Right renal cortex interstitium (tissue), 3 donors: ENCODE measurements at regions not wholly inside any gene's neighbourhood (a gene's known extent, or its start where the extent isn't known, plus 50 kb on each side); places are given as distances from the start of the nearest gene placed in this dataset.

Experiments used
- DNase-seq, 3 donors: peaks; one replicate each; pipeline ENCODE4 v3.0.0-alpha.2; 2013; ENCODE audit warnings: low read depth in 3 of 3, low spot score in 2 of 3

DNA sequence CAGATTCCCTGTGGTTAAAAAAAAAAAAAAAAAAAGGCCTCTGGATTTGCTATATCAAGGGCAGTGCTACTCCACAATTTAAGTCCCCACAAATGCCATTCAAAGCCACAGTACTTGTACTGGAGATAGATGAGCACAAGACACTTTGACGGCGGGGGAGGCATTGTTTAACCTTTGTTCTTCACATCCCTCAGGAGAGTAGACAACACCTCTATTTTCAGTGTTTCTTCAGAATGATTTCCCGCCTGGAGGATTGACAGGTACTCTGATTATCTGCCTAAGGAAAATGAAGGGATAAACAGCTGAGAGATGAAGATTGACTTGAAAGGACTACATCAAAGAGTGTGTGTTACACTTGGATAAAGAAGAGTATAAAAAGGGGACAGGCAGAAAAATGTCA is 58.7 kb downstream of the OTOL1 start:
- no peak for DNase-seq

DNA sequence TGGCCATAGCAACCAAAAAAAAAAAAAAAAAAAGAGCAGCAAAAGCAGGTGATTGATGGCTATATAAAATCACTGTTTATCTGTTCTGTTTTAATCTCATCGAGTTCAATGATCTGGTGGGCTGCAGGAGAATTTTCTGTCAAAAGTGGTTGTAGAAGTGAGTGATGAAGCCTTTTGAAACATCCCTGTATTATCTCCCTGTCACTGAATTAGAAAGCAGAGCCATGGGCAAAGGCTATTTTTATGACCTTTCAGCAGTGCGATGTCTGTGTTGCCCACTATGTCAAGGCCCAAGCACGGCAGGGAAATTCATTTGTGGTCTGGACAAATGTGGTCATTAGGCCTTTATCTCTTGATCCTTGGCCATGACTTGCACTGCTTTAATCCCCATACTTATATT is 59.9 kb downstream of the OTOL1 start:
- no peak for DNase-seq

DNA sequence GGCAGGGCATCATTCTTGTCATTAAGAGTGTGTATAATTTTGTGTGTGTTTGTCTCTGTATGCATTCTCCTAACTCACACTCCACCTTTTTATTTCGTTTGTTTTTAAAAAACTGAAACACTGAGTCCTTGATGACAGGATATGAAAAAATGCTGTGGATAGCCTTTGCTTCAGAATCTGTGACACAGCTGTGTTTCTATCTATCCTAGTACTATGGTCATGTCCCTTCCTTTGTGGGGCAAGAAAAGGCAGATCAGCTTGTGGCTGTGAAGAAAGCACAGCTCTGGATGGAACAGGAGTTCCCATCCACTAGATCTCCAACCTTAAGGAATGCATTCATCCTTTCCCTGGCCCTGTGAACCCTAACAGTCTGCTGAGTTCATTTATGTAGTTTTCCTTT is 60.3 kb downstream of the OTOL1 start:
- no peak for DNase-seq

DNA sequence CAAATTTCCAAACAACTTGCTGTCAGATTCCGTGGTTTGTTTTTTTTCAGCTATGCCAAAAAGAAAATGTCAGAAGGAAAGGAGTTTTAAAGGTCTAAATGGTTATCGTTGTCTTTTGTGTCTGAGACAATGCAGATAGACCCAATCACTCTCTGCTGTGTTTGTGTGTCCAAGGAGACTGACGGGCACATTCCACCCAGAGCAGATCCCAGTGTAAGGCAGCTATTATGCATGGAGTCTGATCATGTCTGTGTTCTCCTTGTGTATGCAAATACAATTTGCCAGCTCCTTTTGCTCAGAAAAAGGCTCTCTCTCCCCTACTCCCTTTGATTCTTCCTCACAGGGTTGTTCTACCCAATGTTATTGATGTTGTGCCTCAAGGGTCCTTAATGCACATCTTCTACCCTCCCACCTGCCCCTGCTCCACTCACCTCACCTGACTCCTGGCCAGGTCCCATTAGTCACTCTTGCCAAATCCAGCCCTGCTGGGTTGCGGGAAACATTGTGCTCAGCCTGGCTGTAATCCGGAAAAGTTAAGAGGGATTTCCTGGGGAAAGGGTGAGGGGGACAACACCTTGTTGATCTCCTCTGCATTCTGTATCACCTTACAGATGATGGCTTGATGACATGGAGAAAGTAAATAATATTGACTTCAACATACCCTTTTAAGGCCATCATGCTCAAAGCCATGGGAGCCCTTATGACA is 61.0 kb downstream of the OTOL1 start:
- no peak for DNase-seq

DNA sequence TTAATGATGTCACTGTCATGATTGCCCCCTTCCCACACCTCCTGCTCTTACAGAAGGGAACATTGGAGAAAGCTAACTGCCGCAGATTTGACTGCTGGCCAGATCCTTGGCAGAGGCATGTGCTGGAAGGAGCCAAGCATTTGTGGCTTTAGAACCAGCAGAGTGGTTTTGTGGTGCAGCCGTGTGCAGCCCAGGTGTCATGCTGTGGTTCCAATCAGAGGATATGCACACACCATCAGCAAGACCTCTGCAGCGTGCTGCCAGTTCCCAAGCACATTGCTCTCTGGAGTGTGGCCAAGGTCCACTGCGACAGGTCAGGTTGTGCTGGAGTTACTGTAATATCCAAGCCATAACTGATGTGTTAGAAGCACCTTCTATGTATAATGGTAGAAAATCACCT is 61.6 kb downstream of the OTOL1 start:
- no peak for DNase-seq

DNA sequence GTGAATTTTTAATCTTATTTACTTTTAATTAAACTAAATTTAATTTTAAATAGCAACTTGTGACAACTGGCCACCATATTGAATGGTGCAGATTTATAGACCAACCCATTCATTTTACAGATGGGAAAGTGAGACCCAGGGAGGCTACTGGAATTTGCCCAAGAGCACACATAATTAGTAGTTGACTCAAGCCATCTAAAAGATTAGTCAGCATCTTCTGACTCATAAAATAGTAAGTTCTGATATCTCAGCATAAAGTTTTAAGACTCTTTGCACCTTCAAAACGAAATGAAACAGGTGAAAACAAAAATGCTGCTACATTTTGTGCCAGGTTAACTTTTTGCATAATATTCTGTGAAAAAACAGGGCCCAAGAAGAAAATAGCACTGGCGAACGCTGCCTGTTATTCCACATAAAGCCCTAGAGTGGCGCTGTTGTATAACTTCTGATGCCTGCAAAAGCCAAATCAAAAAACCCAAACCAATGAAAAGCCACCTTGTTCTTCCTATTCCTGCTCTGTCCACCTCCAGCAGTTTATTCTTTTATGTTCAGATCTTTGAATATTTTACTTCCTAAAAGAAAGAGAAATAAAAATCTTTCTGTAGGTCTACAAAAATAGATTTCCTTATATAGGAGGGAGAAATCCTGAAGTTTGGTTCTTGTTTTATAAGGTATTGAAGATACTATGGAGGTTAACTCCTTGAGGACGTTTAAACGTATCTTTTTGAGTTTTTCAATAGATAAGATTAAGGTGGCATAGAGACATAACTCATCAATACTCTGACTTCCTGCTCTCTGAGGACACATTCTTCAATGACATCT is 62.8 kb downstream of the OTOL1 start:
- peak in 2 of 3 donors; percentile 29 to 32 for DNase-seq

DNA sequence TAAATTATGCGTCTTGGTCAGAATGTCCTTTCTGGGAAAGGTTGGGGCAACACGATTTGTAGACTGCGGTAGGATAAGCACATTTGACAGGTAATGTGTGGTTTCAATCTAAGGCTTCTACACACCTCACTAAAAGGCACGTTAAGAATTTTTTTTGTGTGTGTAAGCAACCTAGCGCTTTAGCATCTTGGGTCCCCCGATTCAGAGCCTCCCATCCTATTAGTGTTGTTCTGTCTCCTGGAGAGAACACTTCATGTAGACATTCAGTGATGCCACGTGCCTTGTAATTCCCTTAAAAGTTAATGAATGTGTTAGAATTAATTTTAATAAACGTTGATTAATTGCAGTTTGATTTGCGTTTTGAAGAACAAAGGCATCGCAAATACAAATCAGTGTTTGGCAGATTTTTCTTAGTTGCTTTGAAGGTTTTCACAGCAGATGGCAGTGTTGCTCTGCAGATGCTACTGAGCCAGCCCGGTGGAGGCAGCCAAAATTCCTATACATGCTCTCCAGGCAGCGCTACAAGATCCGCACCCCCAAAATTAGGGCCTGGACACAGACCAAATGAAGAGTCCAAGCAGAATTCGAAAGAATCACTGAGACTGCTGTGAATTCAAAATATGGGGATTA is 63.5 kb downstream of the OTOL1 start:
- DNase-seq: peak in 2 of 3 donors; percentile 41 to 44

DNA sequence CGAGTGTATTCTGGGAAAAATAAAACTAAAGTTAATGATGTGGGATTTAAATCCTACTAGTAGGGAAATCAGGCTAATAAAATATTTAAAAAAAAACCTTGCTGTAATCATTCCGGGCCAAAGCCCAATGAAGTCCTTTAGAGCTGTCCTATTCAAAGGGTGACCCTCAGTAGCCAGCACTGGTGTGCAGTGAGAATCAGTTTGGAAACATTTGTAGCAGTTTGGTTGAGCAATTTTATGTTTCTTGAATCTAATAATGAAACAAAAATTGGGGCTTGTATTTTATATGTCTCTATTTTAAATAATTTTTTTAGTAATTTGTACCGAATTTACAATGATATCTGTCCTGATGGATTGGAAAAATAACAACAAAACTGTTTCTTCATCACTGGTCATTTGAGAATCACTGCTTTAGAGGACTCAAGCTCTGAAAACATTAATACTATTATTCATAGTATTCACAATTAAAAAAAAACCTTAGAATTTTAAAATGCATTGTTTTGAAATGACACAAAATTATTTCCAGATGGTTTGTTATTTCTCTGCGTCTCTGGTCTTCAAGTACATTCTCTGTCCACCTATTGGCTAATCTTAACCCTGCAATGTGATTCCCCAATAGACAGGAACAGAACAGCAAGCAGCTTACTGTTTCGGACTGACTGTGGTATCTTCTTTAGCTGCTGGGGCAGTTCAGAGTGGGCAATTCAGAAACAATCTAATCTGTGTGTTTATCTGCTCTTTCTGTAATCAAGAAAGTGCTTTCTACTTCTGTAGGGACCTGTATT is 71.2 kb downstream of the OTOL1 start:
- DNase-seq: no peak

DNA sequence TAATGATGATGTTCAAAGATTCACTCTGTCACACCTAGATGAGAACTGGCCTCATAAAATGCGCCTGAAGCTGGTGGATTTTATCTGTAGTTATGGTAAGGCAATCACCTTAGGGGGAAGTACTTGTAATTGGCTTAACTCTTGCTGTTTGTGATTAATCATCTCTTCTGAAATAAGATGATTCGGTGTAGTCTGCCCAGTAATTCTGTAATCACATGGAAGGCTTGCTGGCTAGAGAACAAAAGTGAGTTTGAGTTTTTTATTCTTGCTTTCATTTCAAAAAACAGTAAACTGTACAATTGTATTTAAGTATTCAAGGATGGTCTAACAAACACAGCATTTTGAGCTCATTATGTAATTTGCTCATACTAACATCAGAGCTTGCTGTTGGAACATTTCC is 72.1 kb downstream of the OTOL1 start:
- no peak for DNase-seq

DNA sequence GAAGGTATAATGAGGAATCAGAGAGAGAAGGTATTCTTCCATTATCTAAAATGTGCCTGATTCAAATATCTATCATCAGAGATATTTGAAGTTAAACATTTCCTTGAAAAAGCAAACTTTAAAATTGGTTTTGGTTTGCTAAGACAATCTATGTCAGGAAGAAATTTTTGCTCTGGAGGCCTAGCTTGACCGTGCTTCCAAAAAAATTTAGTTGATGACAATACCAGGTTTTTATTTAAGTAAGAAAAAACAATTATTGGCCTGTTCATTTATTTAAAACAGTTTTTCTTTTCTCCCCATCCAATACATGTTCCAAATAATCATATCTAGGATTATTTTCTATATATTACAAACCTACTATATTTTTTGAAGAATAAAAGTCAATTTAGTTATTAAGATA is 75.3 kb downstream of the OTOL1 start:
- DNase-seq: no peak

DNA sequence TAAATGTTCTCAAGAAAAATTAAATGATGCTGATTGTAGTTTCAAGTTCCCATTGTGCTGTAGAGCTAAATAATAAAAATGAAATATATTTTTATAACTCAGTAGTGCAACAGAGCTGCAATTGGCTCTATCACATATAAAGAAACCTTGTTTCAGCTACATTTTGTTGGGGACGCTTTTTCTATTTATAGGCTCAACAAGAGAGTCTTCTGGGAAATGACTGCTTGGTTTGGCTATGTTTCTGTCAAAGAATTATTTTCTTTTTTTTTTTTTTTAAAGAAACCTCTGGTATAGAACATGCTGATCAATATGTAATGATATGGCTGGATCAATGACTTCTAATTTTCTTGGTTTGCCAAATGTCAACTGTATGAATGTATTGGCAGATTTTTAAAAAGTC is 76.5 kb downstream of the OTOL1 start:
- no peak for DNase-seq

DNA sequence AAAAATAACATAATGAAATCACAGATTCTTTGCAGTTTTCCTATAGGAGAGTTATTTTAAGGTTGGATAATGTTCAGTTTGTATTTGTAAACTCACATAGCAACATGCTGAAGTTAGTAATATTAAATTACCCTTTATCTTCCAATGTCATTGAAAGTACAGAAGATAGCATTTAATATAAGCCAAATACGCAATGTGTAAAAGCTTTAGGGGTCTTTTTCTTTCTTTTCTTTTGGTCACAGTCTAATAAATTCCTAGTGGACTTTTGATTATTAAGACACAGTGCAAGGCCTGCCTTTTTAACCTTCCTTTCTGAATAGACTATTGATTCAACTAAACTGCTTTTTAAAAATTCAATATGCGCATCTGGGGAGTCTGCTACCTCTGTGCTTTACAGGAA is 79.3 kb downstream of the OTOL1 start:
- no peak for DNase-seq

DNA sequence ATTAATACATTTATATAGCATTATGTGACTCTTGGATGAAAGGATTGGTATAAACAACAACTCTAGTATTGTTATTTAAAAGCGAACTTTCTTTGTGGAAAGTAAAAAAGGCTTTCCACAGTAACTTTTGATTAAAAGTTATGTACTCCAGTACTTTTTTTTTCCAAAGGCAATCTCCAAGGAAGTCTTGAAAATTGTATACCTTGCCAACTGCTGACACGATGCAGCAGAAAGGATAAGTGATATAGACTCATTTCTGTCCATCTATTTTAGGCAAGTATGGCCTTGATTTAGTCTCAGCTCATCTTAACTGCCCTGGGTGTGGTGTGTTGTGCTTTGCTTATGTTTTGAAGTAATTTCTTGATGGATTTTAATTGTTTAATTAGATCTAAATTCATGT is 79.7 kb downstream of the OTOL1 start:
- no peak for DNase-seq

DNA sequence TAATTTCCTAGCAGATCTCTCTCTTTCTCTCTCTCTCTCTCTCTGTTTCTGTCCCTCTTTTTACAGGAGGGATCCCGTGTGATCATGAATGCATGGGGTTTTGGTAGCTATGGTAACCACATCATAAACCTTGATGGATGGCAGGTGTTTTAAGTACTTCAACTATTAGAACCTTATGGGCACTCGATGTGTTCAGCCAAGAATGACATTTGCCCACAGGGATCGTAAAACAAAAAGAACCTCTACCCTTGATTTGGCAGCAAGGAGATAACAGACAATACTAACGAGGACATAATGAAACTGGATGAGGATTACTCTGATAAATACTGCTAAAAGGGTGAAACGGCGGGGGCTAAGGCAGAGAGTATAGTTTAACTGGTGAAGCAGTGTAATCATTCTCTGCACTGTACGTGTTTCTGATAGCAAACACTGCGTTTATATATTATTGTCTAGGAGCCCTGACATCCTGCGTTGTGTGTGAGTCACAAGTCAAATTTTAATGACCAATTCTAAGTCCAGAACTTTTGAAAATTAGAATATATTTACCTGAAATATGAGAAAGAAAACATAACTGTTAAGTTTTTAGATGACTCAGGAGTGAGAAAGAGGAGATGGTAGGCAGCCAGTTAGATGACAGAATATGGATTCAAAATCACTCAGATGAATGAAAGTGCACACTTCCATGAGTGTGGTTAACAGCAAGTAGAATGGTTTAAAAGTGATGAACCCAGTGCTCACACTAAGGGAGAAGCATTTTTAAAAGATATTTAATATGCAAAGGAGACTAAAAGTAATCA is 80.3 kb downstream of the OTOL1 start:
- DNase-seq: peak in 1 of 3 donors; percentile 19

DNA sequence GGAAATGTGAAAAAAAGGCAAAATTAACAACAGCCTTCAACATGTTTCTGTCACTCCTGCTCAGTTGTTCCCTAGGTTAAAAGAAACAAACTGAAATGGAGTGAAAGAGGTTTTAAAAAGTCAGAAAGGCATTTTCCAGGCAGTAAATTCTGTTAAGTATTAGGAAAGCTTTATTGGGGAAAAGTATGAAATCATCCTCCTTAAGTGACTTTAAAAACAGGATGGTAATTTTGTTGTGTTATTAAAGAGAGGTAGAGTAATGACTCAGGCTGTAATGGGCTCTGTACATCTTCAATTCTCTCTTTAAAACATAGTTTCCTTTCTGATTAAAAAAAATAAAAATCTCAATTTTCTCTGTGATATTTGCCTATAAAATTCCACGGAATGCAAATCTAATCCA is 81.1 kb downstream of the OTOL1 start:
- DNase-seq: no peak

DNA sequence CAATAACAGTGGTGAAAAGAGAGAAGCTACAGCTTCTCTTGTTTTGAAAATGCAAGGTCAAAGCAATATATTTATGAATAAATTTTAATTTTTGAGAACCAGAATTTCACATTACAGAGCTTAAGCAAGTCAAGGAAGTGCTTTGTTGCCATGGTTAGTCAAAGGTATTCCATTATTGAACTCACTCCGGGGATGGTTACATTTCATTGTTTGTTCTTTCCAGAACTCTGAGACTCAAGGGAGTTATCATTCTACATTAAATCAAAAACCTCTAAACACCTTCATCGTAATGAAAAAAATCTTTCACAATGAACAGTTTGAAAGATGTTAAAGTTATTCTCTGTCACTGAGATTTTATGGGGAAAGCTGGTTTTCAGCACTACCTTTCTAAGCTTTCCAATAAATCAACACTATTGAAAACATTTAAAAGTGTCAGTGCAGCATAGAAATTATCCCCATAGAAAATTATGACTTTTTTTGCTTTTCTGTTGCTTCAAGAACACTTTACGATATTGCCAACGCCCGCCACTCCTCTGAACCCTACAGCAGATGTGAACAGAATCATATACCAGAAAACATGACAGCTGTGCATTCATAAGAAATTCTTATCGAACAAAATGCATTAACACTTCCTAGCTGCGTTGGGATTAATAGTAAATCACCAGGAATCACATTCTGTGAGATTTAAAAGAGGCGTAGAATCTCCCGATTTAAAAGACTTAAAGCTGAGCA is 83.0 kb downstream of the OTOL1 start:
- DNase-seq: no peak

DNA sequence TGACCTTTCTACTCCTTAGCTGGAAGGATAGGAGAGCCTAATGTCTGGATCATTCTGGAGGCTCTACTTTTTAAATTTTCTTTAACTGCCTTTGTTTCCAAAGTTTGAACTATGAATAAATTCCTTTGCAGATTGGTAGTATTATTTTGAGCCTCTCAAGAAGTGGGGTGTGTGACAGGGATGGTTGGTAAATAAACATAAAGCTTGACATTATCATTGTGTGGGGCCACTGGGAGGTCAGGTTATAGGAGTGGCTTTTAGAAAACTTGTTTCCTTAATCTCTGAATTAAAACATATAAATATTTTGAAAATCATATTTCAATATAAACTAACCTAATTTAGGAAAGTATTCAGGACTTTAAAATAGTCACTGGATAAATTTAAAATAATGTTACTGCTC is 89.3 kb downstream of the OTOL1 start:
- no peak for DNase-seq

DNA sequence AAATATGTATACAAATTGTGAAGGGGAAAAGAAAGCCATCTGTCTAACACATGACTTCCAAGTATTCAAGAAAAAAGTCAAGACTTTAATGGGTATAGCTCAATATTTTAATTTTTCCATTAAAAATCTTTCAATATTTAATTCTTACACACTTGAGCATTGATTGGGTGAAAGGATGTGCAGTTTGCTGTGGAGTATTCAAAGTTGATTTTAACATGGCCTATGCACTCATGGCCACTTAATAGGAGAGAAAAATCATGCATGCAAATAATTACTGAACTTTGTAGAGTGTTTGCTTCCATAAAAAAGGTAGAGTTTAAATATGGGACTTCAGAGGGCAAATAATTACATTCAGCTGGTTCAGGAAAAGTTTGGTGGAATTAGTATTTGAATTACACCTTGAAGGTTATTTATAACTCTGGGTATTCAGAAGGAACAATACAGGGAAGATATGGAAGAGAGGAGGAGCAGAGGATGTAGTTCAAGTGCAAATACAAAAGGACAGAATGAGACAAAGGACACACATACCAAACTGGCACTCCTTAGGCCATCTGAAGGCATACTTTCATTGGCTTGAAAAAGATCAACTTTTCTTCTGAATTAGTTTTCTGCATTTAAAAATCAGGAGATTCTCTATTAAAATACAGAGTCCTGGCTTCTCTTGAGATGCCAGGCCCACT is 90.1 kb downstream of the OTOL1 start:
- DNase-seq: no peak

DNA sequence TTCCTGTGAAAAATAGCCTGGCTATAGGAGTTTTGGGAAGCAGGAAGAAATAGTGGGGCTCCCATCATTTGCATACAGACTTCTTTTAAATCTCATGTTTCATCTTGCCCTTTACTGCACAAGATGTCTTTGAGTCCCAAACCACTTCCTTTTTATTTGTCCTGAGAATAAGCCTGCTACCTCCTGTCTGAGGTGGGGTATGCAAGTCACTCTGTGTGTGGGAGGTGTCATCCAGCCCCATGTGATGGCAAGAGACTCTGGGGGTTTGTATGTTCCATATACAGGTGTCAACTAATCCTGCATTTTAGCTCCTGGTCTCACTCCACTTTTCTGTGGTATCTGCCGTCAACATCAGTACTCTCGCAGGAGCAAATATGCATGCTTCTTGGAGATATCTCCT is 102.0 kb downstream of the OTOL1 start:
- no peak for DNase-seq
